ENCODE measurements at regions not wholly inside any gene's neighbourhood (a gene's known extent, or its start where the extent isn't known, plus 50 kb on each side); places are given as distances from the start of the nearest gene placed in this dataset.

DNA sequence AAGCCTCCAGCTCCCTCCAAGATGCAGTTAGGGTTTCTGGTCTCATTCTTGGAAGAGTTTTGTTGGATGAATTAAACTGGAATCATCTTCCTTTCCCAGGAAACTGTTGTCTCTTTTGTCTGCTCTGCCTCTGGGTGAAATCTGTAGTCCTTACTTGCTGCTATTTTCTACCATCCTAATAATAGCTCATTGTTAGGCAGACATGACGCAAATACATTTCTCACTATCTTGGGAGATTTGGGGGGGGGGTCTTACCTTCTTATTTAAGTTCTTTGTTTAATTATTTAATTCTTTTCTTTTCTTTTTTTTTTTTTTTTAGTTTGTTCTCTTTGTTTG lies 85.4 kb upstream of the DUSP10 start:
- DNase-seq (ENCODE audit: low read depth), result no peak
- H3K4me3 ChIP-seq (ENCODE audit: low read depth, low read length), result no peak overlapping the region
- TF ChIP-seq, protein P1, sequence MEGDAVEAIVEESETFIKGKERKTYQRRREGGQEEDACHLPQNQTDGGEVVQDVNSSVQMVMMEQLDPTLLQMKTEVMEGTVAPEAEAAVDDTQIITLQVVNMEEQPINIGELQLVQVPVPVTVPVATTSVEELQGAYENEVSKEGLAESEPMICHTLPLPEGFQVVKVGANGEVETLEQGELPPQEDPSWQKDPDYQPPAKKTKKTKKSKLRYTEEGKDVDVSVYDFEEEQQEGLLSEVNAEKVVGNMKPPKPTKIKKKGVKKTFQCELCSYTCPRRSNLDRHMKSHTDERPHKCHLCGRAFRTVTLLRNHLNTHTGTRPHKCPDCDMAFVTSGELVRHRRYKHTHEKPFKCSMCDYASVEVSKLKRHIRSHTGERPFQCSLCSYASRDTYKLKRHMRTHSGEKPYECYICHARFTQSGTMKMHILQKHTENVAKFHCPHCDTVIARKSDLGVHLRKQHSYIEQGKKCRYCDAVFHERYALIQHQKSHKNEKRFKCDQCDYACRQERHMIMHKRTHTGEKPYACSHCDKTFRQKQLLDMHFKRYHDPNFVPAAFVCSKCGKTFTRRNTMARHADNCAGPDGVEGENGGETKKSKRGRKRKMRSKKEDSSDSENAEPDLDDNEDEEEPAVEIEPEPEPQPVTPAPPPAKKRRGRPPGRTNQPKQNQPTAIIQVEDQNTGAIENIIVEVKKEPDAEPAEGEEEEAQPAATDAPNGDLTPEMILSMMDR (IDR thresholded peaks at IDR 0.05; ENCODE audit: low read depth, low read length, missing control alignments), result no peak

DNA sequence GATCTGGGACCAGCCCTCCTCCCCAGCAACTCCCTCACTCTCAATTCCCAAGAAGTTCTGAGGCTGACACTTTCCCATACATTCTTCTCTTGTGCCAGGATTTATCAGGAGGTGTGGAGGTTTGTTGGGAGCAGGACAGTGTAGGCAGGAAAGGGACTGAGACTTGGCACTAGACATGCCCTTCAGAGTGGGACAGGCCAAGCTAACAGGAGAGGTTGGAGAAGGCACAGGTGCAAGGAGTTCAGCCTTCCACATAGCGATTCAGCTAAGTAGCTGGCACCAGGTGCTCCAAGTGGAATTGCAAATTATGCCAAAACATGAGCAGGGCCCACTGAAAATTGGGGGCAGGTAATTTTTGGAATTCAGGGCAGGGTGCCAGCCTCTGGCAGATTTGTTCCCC lies 83.0 kb upstream of the DUSP10 start:
- no peak for DNase-seq (ENCODE audit: low read depth)
- TF ChIP-seq, protein P1 (IDR thresholded peaks at IDR 0.05; ENCODE audit: low read depth, low read length, missing control alignments), result no peak

DNA sequence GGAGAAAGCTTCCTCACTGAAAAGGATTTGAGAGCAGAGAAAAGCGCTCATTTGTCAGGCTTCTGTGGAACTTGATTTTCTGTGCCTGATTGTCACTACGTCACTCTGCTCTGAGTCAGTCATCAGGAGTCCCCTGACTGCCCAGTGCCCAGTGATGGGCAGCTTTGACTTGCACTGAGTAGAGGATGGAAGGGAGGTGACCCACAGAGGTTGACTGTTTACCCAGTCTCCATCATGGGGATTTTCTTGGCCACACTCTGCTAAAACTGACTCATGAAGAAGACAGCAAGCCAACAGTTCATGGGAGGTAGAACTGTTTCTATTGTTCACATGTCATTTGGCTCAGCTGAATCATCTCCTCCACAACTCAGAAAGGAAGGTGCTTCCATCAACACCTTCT lies 82.1 kb upstream of the DUSP10 start:
- TF ChIP-seq, protein P1 (IDR thresholded peaks at IDR 0.05; ENCODE audit: low read depth, low read length, missing control alignments), result no peak
- no peak overlapping the region for H3K4me3 ChIP-seq (ENCODE audit: low read depth, low read length)
- DNase-seq (ENCODE audit: low read depth), result no peak

More for the DNA sequence above, 83.0 kb upstream of the DUSP10 start:
- no peak overlapping the region for H3K4me3 ChIP-seq (ENCODE audit: low read depth, low read length)

DNA sequence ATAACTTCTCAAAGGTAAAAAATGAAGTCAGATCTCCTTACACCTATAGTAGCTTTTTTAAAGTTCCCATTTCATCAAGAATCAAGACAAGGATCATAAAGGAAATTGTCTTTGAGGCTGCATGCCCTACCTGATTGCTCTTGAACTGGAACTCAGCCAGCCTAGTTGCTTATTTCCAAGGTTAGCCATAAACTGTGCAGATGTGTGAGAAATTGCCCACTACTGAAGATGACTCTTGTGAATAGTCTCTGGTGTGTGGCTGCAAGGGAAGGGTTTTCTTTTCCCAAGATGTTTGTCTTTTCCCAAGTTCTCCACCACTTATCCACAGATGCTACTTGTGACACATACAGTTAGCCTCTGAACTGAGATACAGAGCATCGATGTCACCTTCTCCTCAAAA lies 81.7 kb upstream of the DUSP10 start:
- DNase-seq (ENCODE audit: low read depth), result no peak
- no peak overlapping the region for H3K4me3 ChIP-seq (ENCODE audit: low read depth, low read length)
- TF ChIP-seq, protein P1 (IDR thresholded peaks at IDR 0.05; ENCODE audit: low read depth, low read length, missing control alignments), result no peak

DNA sequence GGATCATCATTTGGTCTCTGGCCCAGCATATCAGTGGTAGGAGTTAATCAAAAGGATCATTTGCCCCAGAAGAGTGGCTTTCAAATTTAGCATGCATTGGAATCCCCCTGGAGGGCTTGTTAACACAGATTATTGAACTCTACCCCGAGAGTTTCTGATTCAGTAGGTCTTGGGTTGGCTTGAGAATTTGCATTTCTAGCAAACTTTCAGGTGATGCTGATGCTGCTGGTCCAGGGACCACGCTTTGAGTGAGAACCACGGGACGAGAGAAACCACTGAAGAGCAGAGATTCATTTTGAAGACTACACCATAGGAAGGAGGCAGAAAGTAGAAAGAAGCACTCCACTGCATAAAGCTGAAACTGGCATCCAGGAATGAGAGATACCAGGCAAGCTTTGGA lies 81.3 kb upstream of the DUSP10 start:
- DNase-seq (ENCODE audit: low read depth), result no peak
- no peak overlapping the region for H3K4me3 ChIP-seq (ENCODE audit: low read depth, low read length)
- TF ChIP-seq, protein P1 (IDR thresholded peaks at IDR 0.05; ENCODE audit: low read depth, low read length, missing control alignments), result no peak

DNA sequence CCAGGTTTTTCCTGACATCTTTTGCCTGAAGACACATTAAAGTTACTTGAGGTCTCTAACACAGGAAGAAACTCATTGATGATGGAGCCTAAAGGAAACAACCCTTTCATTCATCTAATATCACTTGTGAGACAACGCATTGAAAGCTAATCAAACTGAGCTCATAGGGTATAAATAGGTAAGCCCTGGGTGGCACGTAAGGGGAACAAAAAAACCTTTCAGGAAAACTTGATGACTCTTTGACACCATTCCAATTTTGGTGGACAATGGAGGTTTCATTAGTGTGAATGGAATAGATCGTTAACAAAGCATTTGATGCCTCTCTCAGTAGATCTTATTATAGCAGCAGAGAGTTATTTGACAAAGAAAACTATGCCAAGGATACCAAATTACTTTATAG lies 80.7 kb upstream of the DUSP10 start:
- H3K4me3 ChIP-seq (ENCODE audit: low read depth, low read length), result no peak overlapping the region
- DNase-seq (ENCODE audit: low read depth), result no peak
- TF ChIP-seq, protein P1 (IDR thresholded peaks at IDR 0.05; ENCODE audit: low read depth, low read length, missing control alignments), result no peak

DNA sequence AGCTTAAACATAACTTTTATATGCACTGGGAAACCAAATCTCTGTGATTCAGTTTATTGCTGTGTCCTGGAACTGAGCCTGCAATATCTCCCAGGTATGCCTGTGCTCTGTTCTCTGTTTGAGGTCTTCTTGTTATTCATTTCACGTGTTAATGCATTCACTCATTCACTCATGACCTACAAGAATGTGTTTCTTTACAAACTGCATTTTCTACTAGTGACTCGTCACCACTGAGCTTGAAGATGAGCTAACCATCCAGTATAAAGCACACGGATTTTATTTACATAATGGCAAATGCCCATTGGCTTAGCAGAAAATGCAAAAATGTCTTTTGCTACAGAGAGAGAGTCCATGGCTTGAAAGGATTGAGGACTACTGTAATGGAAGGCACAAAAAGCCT lies 75.0 kb upstream of the DUSP10 start:
- no peak overlapping the region for H3K4me3 ChIP-seq (ENCODE audit: low read depth, low read length)
- no peak for DNase-seq (ENCODE audit: low read depth)
- TF ChIP-seq, protein P1 (IDR thresholded peaks at IDR 0.05; ENCODE audit: low read depth, low read length, missing control alignments), result no peak

Measured in GM12864 (cell line).